OCI-LY1 (cell line): ENCODE measurements at regions not wholly inside any gene's neighbourhood (a gene's known extent, or its start where the extent isn't known, plus 50 kb on each side); places are given as distances from the start of the nearest gene placed in this dataset.

ENCODE experiments used
- H2AFZ ChIP-seq: fragments of 200-600 bp; sonication (generic), shearing (Covaris generic); 2 replicates; pipeline ENCODE4 v1.6.0; 2014; ENCODE audit warnings: antibody characterized with exemption, mild to moderate bottlenecking, low read length
- H3F3A ChIP-seq: fragments of 200-600 bp; sonication (generic), shearing (Covaris generic); 2 replicates; pipeline ENCODE4 v1.6.0; 2014; ENCODE audit warnings: mild to moderate bottlenecking, antibody characterized with exemption, low read length, moderate library complexity; ENCODE audit not compliant: insufficient read depth
- H3K27ac ChIP-seq: fragments of 200-600 bp; sonication (generic); 2 replicates; pipeline ENCODE4 v1.5.1; 2014; ENCODE audit warnings: low read length, mixed run types, mild to moderate bottlenecking, low read depth; ENCODE audit not compliant: poor library complexity, severe bottlenecking
- H3K27me3 ChIP-seq: fragments of 200-600 bp; sonication (generic); 2 replicates; pipeline ENCODE4 v1.6.0; 2014; ENCODE audit warnings: antibody characterized with exemption, mild to moderate bottlenecking, low read length, moderate library complexity; ENCODE audit not compliant: insufficient read depth
- H3K36me3 ChIP-seq: fragments of 200-600 bp; sonication (generic); 2 replicates; pipeline ENCODE4 v1.6.1; 2014; ENCODE audit warnings: mild to moderate bottlenecking, antibody characterized with exemption, low read length, moderate library complexity, mixed read lengths; ENCODE audit not compliant: insufficient read depth
- H3K4me1 ChIP-seq: fragments of 200-600 bp; sonication (generic); 2 replicates; pipeline ENCODE4 v1.5.1; 2014; ENCODE audit warnings: mild to moderate bottlenecking, low read length, moderate library complexity; ENCODE audit not compliant: insufficient read depth, severe bottlenecking
- H3K4me2 ChIP-seq: fragments of 200-600 bp; sonication (generic), shearing (Covaris generic); 2 replicates; pipeline ENCODE4 v1.6.1; 2014; ENCODE audit warnings: low read length
- H3K4me3 ChIP-seq: fragments of 200-600 bp; sonication (generic); 2 replicates; pipeline ENCODE4 v1.5.1; 2014; ENCODE audit warnings: low read length, low read depth, mild to moderate bottlenecking, mixed read lengths; ENCODE audit not compliant: poor library complexity, severe bottlenecking
- H3K79me2 ChIP-seq: fragments of 200-600 bp; shearing (Covaris generic); 2 replicates; pipeline ENCODE4 v1.6.1; 2016; ENCODE audit warnings: mixed run types, low read length, mixed read lengths; ENCODE audit not compliant: insufficient read depth
- H3K9ac ChIP-seq: fragments of 200-600 bp; sonication (generic), shearing (Covaris generic); 2 replicates; pipeline ENCODE4 v1.6.1; 2014; ENCODE audit warnings: mild to moderate bottlenecking, low read length, mixed read lengths
- H3K9me2 ChIP-seq: fragments of 200-600 bp; sonication (generic), shearing (Covaris generic); 2 replicates; pipeline ENCODE4 v1.6.1; 2014; ENCODE audit warnings: low read depth, mild to moderate bottlenecking, low read length, mixed read lengths
- H3K9me3 ChIP-seq: fragments of 200-600 bp; shearing (Covaris generic); 2 replicates; pipeline ENCODE4 v1.6.1; 2014; ENCODE audit warnings: low read length, mixed read lengths
- H4K20me1 ChIP-seq: fragments of 200-600 bp; sonication (generic), shearing (Covaris generic); 2 replicates; pipeline ENCODE4 v1.6.0; 2016; ENCODE audit warnings: mild to moderate bottlenecking, low read length; ENCODE audit not compliant: insufficient read depth
- CTCF ChIP-seq: fragments of 200-600 bp; sonication (generic), shearing (Covaris generic); IDR thresholded peaks from 2 replicates; pipeline ENCODE4 v1.5.1; 2017; ENCODE audit warnings: mild to moderate bottlenecking, antibody characterized with exemption, low read length, moderate library complexity, mixed read lengths
- EZH2 ChIP-seq: fragments of 200-600 bp; sonication (generic), shearing (Covaris generic); IDR thresholded peaks from 2 replicates; pipeline ENCODE4 v1.8.0; 2017; ENCODE audit warnings: borderline replicate concordance, mixed run types, mild to moderate bottlenecking, antibody characterized with exemption, low read length, moderate library complexity, mixed read lengths

GRCh38 chr2:192539306-192539705 is 344.6 kb upstream of the TMEFF2 start:
- no peak overlapping the region for H3K9ac ChIP-seq
- H3K9me2 ChIP-seq, result no peaks in the 10 kb centered on the region
- no peaks in the 10 kb centered on the region for H3K79me2 ChIP-seq
- no peaks in the 10 kb centered on the region for H3K9me3 ChIP-seq
- H3F3A ChIP-seq, result no peaks in the 10 kb centered on the region
- H3K36me3 ChIP-seq, result no peaks in the 10 kb centered on the region
- H2AFZ ChIP-seq, result no peak overlapping the region
- TF ChIP-seq CTCF (no peak), EZH2 (no peak)
- H3K4me3 ChIP-seq, result no peak overlapping the region
- no peaks in the 10 kb centered on the region for H3K27me3 ChIP-seq
- no peaks in the 10 kb centered on the region for H4K20me1 ChIP-seq
- H3K27ac ChIP-seq, result no peak overlapping the region
- H3K4me2 ChIP-seq, result no peak overlapping the region
- no peaks in the 10 kb centered on the region for H3K4me1 ChIP-seq

GRCh38 chr2:192536922-192537624 is 342.3 kb upstream of the TMEFF2 start:
- no peaks in the 10 kb centered on the region for H3K9me3 ChIP-seq
- H3K4me2 ChIP-seq, result no peak overlapping the region
- H3K36me3 ChIP-seq, result no peaks in the 10 kb centered on the region
- H3K9ac ChIP-seq, result no peak overlapping the region
- H4K20me1 ChIP-seq, result no peaks in the 10 kb centered on the region
- no peaks in the 10 kb centered on the region for H3K9me2 ChIP-seq
- no peaks in the 10 kb centered on the region for H3K79me2 ChIP-seq
- TF ChIP-seq EZH2 (no peak), CTCF (no peak)
- no peaks in the 10 kb centered on the region for H3F3A ChIP-seq
- H2AFZ ChIP-seq, result no peak overlapping the region
- no peaks in the 10 kb centered on the region for H3K27me3 ChIP-seq
- no peaks in the 10 kb centered on the region for H3K4me1 ChIP-seq
- H3K4me3 ChIP-seq, result no peak overlapping the region
- no peak overlapping the region for H3K27ac ChIP-seq

GRCh38 chr2:192535956-192536921 is 341.5 kb upstream of the TMEFF2 start:
- no peak overlapping the region for H2AFZ ChIP-seq
- no peak overlapping the region for H3K27ac ChIP-seq
- no peak overlapping the region for H3K4me2 ChIP-seq
- H3K4me3 ChIP-seq, result no peak overlapping the region
- H3K36me3 ChIP-seq, result no peaks in the 10 kb centered on the region
- no peaks in the 10 kb centered on the region for H3K9me3 ChIP-seq
- H3K4me1 ChIP-seq, result no peaks in the 10 kb centered on the region
- H3K27me3 ChIP-seq, result no peaks in the 10 kb centered on the region
- no peaks in the 10 kb centered on the region for H4K20me1 ChIP-seq
- no peaks in the 10 kb centered on the region for H3K9me2 ChIP-seq
- no peak overlapping the region for H3K9ac ChIP-seq
- no peaks in the 10 kb centered on the region for H3K79me2 ChIP-seq
- no peaks in the 10 kb centered on the region for H3F3A ChIP-seq
- TF ChIP-seq CTCF (no peak), EZH2 (no peak)
